ENCODE measurements at regions not wholly inside any gene's neighbourhood (a gene's known extent, or its start where the extent isn't known, plus 50 kb on each side); places are given as distances from the start of the nearest gene placed in this dataset.

DNA sequence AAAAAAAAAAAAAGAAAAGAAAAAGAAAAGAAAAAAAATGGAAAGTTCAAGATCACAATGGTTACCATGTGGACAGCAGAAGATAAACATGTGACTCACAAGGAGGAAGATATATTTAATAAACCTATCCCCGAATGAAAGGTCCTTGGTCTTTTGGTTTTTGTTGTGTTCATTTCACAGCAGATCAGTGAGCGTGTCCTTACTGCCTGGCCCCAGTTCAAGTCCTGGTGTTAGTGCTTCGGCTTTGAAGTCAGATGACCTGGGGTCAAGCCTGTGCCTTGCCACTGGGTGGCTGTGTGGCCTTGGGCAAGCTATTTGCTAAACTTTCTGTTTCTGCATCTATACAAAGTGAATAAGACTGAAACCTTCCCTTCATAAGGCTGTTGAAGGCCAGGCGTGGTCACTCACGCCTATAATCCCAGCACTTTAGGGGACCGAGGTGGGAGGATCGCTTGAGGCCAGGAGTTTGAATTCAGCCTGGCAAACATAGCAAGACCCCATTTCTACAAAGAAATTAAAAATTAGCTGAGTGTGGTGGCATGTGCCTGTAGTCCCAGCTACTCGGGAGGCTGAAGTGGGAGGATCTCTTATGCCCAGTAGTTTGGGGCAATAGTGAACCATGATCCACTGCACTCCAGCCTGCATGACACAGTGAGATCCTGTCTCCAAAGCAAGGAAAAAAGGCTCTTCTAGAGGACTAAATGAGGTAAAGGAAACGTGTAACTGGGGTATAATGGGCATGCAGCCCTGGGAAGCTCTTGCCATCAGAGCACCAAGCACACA, 94.5 kb upstream of the SPATA31D4 start:
- Histone ChIP-seq H3K4me3 (ENCODE audit: low read depth, low read length) (no peak overlapping the region), H3K36me3 (ENCODE audit: control insufficient read depth, insufficient read depth, low read length) (no peaks in the 10 kb centered on the region), H3K9me3 (ENCODE audit: control insufficient read depth, insufficient read depth, low read length) (no peaks in the 10 kb centered on the region), H3K27ac (ENCODE audit: low read depth, low read length) (peak overlapping the region; percentile 74), H3K4me1 (ENCODE audit: control insufficient read depth, insufficient read depth, low read length) (peaks cover 6% of the 10 kb centered on the region), H3K27me3 (ENCODE audit: control insufficient read depth, insufficient read depth, low read length) (peaks cover 23% of the 10 kb centered on the region)
- no peak for DNase-seq (ENCODE audit: low read depth in 4 of 6, low spot score in 6 of 6)
- 89% methylated on average over 3 of the region's 9 CpGs for WGBS (ENCODE audit: insufficient coverage)

DNA sequence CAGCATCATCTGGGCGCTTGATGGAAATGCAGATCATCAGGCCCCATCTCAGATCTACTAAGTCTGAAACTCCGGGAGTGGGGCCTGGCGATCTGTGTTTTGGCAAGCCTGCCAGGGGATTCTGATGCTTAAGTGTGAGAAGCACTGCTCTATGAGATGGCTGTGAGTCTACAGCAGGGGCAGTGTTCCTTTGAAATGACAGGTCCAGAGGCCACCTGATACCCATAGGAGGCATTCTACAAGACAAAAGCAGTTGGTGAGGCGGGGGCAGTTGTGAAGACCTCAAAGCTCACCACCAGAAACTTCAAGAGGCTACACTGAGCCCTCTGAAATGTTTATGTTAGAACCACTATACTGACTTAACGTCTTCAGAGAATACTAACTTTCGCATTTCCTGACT, 86.9 kb upstream of the SPATA31D4 start:
- H3K9me3 ChIP-seq (ENCODE audit: control insufficient read depth, insufficient read depth, low read length), result no peaks in the 10 kb centered on the region
- H3K27me3 ChIP-seq (ENCODE audit: control insufficient read depth, insufficient read depth, low read length), result peaks cover 2% of the 10 kb centered on the region
- DNase-seq (ENCODE audit: low read depth in 4 of 6, low spot score in 6 of 6), result no peak
- H3K36me3 ChIP-seq (ENCODE audit: control insufficient read depth, insufficient read depth, low read length), result no peaks in the 10 kb centered on the region
- H3K4me3 ChIP-seq (ENCODE audit: low read depth, low read length), result no peak overlapping the region
- 86% methylated on average over 4 of the region's 6 CpGs for WGBS (ENCODE audit: insufficient coverage)
- no peak overlapping the region for H3K27ac ChIP-seq (ENCODE audit: low read depth, low read length)
- no peaks in the 10 kb centered on the region for H3K4me1 ChIP-seq (ENCODE audit: control insufficient read depth, insufficient read depth, low read length)

DNA sequence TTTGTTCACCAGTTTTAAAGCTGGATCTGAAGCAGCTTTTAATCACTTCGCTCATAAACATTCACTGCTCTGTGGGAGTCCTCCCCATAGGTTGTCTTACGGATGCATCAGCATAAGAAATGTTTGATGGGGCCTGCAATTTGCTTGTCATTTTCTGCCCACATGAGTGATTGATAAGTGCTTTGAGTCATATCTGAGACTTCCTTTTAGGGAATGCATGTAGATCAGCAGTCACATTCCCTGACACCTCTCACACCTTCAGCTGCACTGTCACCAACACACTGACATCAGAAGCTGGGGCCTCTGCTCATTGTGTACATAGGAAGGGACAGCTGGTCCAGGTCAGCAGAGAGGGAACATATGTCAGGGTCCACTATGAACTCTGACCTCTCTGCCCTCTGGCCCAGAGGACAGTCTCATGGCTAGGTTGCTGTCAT, 84.1 kb upstream of the SPATA31D4 start:
- no peak overlapping the region for H3K27ac ChIP-seq (ENCODE audit: low read depth, low read length)
- 75% methylated on average over 2 of the region's 2 CpGs for WGBS (ENCODE audit: insufficient coverage)
- H3K9me3 ChIP-seq (ENCODE audit: control insufficient read depth, insufficient read depth, low read length), result no peaks in the 10 kb centered on the region
- H3K4me3 ChIP-seq (ENCODE audit: low read depth, low read length), result no peak overlapping the region
- H3K4me1 ChIP-seq (ENCODE audit: control insufficient read depth, insufficient read depth, low read length), result no peaks in the 10 kb centered on the region
- H3K27me3 ChIP-seq (ENCODE audit: control insufficient read depth, insufficient read depth, low read length), result no peaks in the 10 kb centered on the region
- DNase-seq (ENCODE audit: low read depth in 4 of 6, low spot score in 6 of 6), result peak in 1 of 6 donors; percentile 65
- H3K36me3 ChIP-seq (ENCODE audit: control insufficient read depth, insufficient read depth, low read length), result no peaks in the 10 kb centered on the region

DNA sequence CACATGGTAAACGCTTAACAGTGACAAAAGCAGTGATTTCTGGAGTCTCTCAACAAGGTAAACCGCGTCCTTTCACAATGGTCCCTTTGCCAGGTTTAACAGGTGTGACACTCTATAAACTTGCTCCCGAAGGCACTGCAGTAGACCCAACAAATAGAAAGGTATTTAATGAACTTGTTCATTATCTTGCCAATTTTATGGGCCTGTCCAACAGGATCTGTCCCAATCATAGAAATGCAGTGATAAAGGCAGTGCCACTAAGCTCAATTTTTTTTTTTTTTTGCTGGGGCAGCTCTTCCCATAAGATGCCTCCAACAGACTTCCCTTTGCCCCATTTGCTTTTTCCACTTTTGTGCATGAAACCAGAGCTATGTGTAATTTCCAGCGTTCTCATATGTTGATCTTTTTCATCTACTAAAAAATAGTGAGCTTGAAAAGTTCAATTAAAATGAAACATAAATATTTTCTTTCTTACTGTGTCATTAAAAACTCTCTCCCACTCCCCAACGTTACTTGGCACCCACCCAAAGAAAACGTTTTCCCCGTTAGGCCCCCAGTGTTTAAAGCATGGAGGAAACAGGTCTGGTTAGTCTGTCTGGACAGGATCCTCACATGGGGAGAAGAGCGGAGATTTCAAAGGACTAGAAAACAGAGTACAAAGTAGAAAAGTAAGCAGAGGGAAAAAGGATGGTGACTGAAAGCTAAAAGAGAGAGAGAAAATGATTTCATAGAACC, 80.9 kb upstream of the SPATA31D4 start:
- Histone ChIP-seq H3K4me1 (ENCODE audit: control insufficient read depth, insufficient read depth, low read length) (no peaks in the 10 kb centered on the region), H3K27me3 (ENCODE audit: control insufficient read depth, insufficient read depth, low read length) (no peaks in the 10 kb centered on the region), H3K9me3 (ENCODE audit: control insufficient read depth, insufficient read depth, low read length) (no peaks in the 10 kb centered on the region), H3K4me3 (ENCODE audit: low read depth, low read length) (no peak overlapping the region), H3K36me3 (ENCODE audit: control insufficient read depth, insufficient read depth, low read length) (no peaks in the 10 kb centered on the region), H3K27ac (ENCODE audit: low read depth, low read length) (no peak overlapping the region)
- 68% methylated on average over 7 of the region's 9 CpGs for WGBS (ENCODE audit: insufficient coverage)
- DNase-seq (ENCODE audit: low read depth in 4 of 6, low spot score in 6 of 6), result peak in 1 of 6 donors; percentile 34

DNA sequence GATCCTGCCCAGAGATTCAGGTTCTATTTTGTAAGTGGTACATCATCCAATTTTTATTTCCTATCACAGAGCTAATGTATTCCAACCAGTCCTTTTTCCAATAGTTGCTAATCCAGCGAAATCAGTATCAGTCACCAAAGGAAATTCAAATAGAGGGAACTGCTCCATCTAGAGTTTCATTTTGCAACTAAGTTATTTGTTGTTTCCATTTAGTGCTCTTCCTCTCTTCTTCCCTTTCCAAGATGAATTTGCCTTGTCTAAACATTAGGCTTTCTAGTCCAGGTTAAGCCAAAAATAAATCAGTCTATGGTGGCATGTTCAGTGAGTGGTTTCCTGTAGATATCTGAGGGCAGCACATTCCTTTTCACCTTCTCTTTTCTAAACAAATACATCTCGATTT, 79.8 kb upstream of the SPATA31D4 start:
- no peaks in the 10 kb centered on the region for H3K4me1 ChIP-seq (ENCODE audit: control insufficient read depth, insufficient read depth, low read length)
- no CpG with 5 or more reads among the region's 2 CpGs for WGBS (ENCODE audit: insufficient coverage)
- no peak overlapping the region for H3K27ac ChIP-seq (ENCODE audit: low read depth, low read length)
- no peak overlapping the region for H3K4me3 ChIP-seq (ENCODE audit: low read depth, low read length)
- H3K36me3 ChIP-seq (ENCODE audit: control insufficient read depth, insufficient read depth, low read length), result no peaks in the 10 kb centered on the region
- no peaks in the 10 kb centered on the region for H3K9me3 ChIP-seq (ENCODE audit: control insufficient read depth, insufficient read depth, low read length)
- no peaks in the 10 kb centered on the region for H3K27me3 ChIP-seq (ENCODE audit: control insufficient read depth, insufficient read depth, low read length)
- peak in 2 of 6 donors; percentile 70 to 83 for DNase-seq (ENCODE audit: low read depth in 4 of 6, low spot score in 6 of 6)

DNA sequence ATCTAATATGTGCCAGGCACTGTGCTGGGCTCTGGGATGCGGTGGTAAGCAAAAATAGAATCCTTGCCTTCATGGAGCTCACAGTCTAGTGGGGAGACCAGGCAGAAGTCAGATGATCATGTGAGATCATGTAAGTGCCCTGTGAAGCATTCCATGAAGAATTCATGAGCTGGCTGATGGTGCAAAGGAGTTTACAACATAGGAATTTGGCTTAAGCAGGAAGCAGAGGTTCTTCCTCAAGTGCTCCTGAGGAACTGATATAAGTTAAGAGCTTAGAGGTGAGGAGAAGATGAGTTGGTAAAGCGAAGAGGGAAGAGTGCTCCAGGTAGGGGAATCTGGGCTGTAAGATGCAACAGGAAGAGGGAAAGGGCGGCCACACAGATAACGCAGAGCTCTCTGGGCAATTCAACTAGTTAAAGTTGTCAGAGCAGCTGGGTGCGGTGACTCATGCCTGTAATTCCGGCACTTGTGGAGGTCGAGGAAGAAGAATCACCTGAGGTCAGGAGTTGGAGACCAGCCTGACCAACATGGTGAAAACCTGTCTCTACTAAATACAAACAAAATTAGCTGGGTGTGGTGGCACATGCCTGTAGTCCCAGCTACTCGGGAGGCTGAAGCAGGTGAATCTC, 78.5 kb upstream of the SPATA31D4 start:
- Histone ChIP-seq H3K4me3 (ENCODE audit: low read depth, low read length) (no peak overlapping the region), H3K4me1 (ENCODE audit: control insufficient read depth, insufficient read depth, low read length) (no peaks in the 10 kb centered on the region), H3K9me3 (ENCODE audit: control insufficient read depth, insufficient read depth, low read length) (no peaks in the 10 kb centered on the region), H3K27me3 (ENCODE audit: control insufficient read depth, insufficient read depth, low read length) (no peaks in the 10 kb centered on the region), H3K27ac (ENCODE audit: low read depth, low read length) (no peak overlapping the region), H3K36me3 (ENCODE audit: control insufficient read depth, insufficient read depth, low read length) (no peaks in the 10 kb centered on the region)
- no peak for DNase-seq (ENCODE audit: low read depth in 4 of 6, low spot score in 6 of 6)
- 87% methylated on average over 6 of the region's 8 CpGs for WGBS (ENCODE audit: insufficient coverage)

DNA sequence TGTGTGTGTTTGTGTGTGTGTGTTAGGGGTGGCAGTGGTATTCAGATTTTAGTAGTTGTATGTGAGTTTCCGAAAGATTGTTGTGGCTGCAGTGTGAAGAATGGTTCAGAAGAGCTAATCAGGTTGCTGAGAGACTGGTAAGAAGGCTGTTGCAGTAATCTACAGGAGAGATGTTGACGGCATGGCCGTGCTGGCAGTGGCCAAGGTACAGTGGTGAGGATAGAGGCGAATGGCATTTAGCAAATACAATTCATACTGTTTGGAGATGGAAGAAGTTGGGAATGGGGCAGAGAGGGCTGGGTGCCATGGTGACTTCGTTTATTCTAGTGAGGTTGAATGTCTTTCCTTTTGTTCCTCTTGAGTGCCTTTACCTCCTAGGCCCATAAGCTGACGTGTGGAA, 77.5 kb upstream of the SPATA31D4 start:
- Histone ChIP-seq H3K27me3 (ENCODE audit: control insufficient read depth, insufficient read depth, low read length) (no peaks in the 10 kb centered on the region), H3K9me3 (ENCODE audit: control insufficient read depth, insufficient read depth, low read length) (no peaks in the 10 kb centered on the region), H3K27ac (ENCODE audit: low read depth, low read length) (no peak overlapping the region), H3K4me3 (ENCODE audit: low read depth, low read length) (no peak overlapping the region), H3K4me1 (ENCODE audit: control insufficient read depth, insufficient read depth, low read length) (no peaks in the 10 kb centered on the region), H3K36me3 (ENCODE audit: control insufficient read depth, insufficient read depth, low read length) (no peaks in the 10 kb centered on the region)
- WGBS (ENCODE audit: insufficient coverage), result 79% methylated on average over 5 of the region's 6 CpGs
- DNase-seq (ENCODE audit: low read depth in 4 of 6, low spot score in 6 of 6), result no peak

DNA sequence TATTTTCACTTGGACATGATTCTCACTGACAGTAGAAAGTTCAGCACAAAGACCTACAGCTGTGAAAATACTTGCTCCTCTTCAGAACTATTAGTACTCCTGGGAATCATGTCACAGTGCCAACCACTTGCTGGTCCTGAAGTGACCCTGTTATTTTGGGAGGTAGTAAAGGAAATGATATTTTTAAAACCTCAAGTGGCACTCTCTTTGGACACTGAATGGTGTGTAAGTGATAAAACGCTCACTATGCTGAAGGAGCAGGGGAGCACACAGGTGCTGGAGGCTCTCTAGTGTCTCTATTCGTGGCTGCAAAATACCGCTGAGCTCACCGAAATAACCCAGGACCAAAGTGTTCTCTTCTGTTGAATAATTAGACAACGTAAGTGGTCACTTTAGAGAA, 76.9 kb upstream of the SPATA31D4 start:
- DNase-seq (ENCODE audit: low read depth in 4 of 6, low spot score in 6 of 6), result peak in 1 of 6 donors; percentile 51
- H3K36me3 ChIP-seq (ENCODE audit: control insufficient read depth, insufficient read depth, low read length), result no peaks in the 10 kb centered on the region
- H3K9me3 ChIP-seq (ENCODE audit: control insufficient read depth, insufficient read depth, low read length), result no peaks in the 10 kb centered on the region
- no peak overlapping the region for H3K4me3 ChIP-seq (ENCODE audit: low read depth, low read length)
- H3K27me3 ChIP-seq (ENCODE audit: control insufficient read depth, insufficient read depth, low read length), result no peaks in the 10 kb centered on the region
- no peak overlapping the region for H3K27ac ChIP-seq (ENCODE audit: low read depth, low read length)
- H3K4me1 ChIP-seq (ENCODE audit: control insufficient read depth, insufficient read depth, low read length), result no peaks in the 10 kb centered on the region
- 80% methylated on average over 1 of the region's 5 CpGs for WGBS (ENCODE audit: insufficient coverage)

DNA sequence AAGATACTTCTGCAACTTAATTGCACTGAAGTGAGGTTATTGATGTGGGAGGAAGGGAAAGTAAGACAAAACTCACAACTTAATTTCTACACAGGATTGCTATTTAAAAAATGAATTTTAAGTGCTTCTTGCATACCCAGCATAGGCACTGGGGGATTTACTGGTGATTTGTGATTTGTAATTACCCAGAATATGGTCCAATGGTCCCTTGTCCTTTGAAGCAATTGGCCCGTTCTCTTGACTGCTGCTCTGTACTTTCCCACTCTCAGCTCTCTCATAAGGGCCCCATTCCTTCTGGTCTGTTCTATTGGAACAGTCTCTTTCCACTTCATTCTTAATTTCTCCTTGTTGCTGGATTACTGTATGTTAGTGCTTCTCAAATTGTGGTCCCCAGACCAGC, 75.4 kb upstream of the SPATA31D4 start:
- H3K9me3 ChIP-seq (ENCODE audit: control insufficient read depth, insufficient read depth, low read length), result no peaks in the 10 kb centered on the region
- no peaks in the 10 kb centered on the region for H3K36me3 ChIP-seq (ENCODE audit: control insufficient read depth, insufficient read depth, low read length)
- H3K4me1 ChIP-seq (ENCODE audit: control insufficient read depth, insufficient read depth, low read length), result no peaks in the 10 kb centered on the region
- H3K27me3 ChIP-seq (ENCODE audit: control insufficient read depth, insufficient read depth, low read length), result no peaks in the 10 kb centered on the region
- 100% methylated on average over 1 of the region's 1 CpG for WGBS (ENCODE audit: insufficient coverage)
- peak in 1 of 6 donors; percentile 27 for DNase-seq (ENCODE audit: low read depth in 4 of 6, low spot score in 6 of 6)
- H3K27ac ChIP-seq (ENCODE audit: low read depth, low read length), result no peak overlapping the region
- no peak overlapping the region for H3K4me3 ChIP-seq (ENCODE audit: low read depth, low read length)

All from spinal cord (tissue), 9 donors.